Epithelial cell of proximal tubule (primary cell): ENCODE measurements at regions not wholly inside any gene's neighbourhood (a gene's known extent, or its start where the extent isn't known, plus 50 kb on each side); places are given as distances from the start of the nearest gene placed in this dataset.

Experiments
- DNase-seq: peaks from one replicate; pipeline ENCODE4 v3.0.0-alpha.2; 2011; ENCODE audit warnings: low read depth
- H3K4me3 ChIP-seq: 2 replicates; pipeline ENCODE4 v1.5.1; 2011; ENCODE audit warnings: low read depth, mild to moderate bottlenecking, low read length
- CTCF ChIP-seq: conservative IDR thresholded peaks from 2 replicates; pipeline ENCODE4 v1.5.1; 2012; ENCODE audit warnings: low read depth, mild to moderate bottlenecking, low read length

- H3K4me3 ChIP-seq: no peak overlapping the region
- TF ChIP-seq CTCF: no peak
- DNase-seq: no peak
Measured at GRCh38 chr20:19072988-19073387, 139.5 kb upstream of the SLC24A3 start.

- DNase-seq: no peak
- TF ChIP-seq CTCF: peak; percentile 33
- H3K4me3 ChIP-seq: no peak overlapping the region
Measured at GRCh38 chr20:19073584-19074218, 138.7 kb upstream of the SLC24A3 start.

GRCh38 chr20:19074356-19074755 is 138.1 kb upstream of the SLC24A3 start:
- TF ChIP-seq CTCF: no peak
- DNase-seq: no peak
- H3K4me3 ChIP-seq: no peak overlapping the region

GRCh38 chr20:19074828-19075516 is 137.5 kb upstream of the SLC24A3 start:
- no peak for DNase-seq
- TF ChIP-seq CTCF: no peak
- H3K4me3 ChIP-seq: no peak overlapping the region

- no peak for TF ChIP-seq CTCF
- DNase-seq: no peak
- H3K4me3 ChIP-seq: no peak overlapping the region
Measured at GRCh38 chr20:19077370-19078220, 134.8 kb upstream of the SLC24A3 start.

- TF ChIP-seq CTCF: no peak
- no peak overlapping the region for H3K4me3 ChIP-seq
- no peak for DNase-seq
Measured at GRCh38 chr20:19078448-19079373, 133.7 kb upstream of the SLC24A3 start.
